ENCODE measurements at regions not wholly inside any gene's neighbourhood (a gene's known extent, or its start where the extent isn't known, plus 50 kb on each side); places are given as distances from the start of the nearest gene placed in this dataset.

GRCh38 chr3:194851254-194851653, 165.6 kb downstream of the FAM43A start:
- TF ChIP-seq, protein P1, sequence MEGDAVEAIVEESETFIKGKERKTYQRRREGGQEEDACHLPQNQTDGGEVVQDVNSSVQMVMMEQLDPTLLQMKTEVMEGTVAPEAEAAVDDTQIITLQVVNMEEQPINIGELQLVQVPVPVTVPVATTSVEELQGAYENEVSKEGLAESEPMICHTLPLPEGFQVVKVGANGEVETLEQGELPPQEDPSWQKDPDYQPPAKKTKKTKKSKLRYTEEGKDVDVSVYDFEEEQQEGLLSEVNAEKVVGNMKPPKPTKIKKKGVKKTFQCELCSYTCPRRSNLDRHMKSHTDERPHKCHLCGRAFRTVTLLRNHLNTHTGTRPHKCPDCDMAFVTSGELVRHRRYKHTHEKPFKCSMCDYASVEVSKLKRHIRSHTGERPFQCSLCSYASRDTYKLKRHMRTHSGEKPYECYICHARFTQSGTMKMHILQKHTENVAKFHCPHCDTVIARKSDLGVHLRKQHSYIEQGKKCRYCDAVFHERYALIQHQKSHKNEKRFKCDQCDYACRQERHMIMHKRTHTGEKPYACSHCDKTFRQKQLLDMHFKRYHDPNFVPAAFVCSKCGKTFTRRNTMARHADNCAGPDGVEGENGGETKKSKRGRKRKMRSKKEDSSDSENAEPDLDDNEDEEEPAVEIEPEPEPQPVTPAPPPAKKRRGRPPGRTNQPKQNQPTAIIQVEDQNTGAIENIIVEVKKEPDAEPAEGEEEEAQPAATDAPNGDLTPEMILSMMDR (conservative IDR thresholded peaks at IDR 0.05; ENCODE audit: low read depth, low read length) = no peak
- no peak for TF ChIP-seq EZH2 (IDR thresholded peaks at IDR 0.05; ENCODE audit: borderline replicate concordance, low read depth, low read length, poor library complexity, severe bottlenecking)
